ENCODE measurements at regions not wholly inside any gene's neighbourhood (a gene's known extent, or its start where the extent isn't known, plus 50 kb on each side); places are given as distances from the start of the nearest gene placed in this dataset.

GRCh38 chr21:25054689-25055088 lies 552.6 kb downstream of the MRPL39 start:
- Histone ChIP-seq H3K4me1 (ENCODE audit: control insufficient read depth, insufficient read depth, low read length, unreplicated experiment) (no peaks in the 10 kb centered on the region), H2AFZ (ENCODE audit: low read length, unreplicated experiment) (no peak overlapping the region), H3K79me2 (ENCODE audit: control insufficient read depth, insufficient read depth, low read length, unreplicated experiment) (no peaks in the 10 kb centered on the region), H3K27ac (ENCODE audit: low read depth, low read length) (no peak overlapping the region), H3K27me3 (ENCODE audit: insufficient read depth, low read length) (no peaks in the 10 kb centered on the region), H3K36me3 (ENCODE audit: insufficient read depth, low read length) (no peaks in the 10 kb centered on the region), H3K4me3 (ENCODE audit: low read depth, low read length) (no peak overlapping the region)

- no peak overlapping the region for H3K27ac ChIP-seq (ENCODE audit: low read depth, low read length)
- no peak overlapping the region for H2AFZ ChIP-seq (ENCODE audit: low read length, unreplicated experiment)
- no peaks in the 10 kb centered on the region for H3K27me3 ChIP-seq (ENCODE audit: insufficient read depth, low read length)
- H3K79me2 ChIP-seq (ENCODE audit: control insufficient read depth, insufficient read depth, low read length, unreplicated experiment) = no peaks in the 10 kb centered on the region
- no peaks in the 10 kb centered on the region for H3K4me1 ChIP-seq (ENCODE audit: control insufficient read depth, insufficient read depth, low read length, unreplicated experiment)
- no peak overlapping the region for H3K4me3 ChIP-seq (ENCODE audit: low read depth, low read length)
- no peaks in the 10 kb centered on the region for H3K36me3 ChIP-seq (ENCODE audit: insufficient read depth, low read length)
These were observed 567.6 kb downstream of the MRPL39 start for GRCh38 chr21:25039461-25040380.

- Histone ChIP-seq H3K4me3 (ENCODE audit: low read depth, low read length) (no peak overlapping the region), H3K4me1 (ENCODE audit: control insufficient read depth, insufficient read depth, low read length, unreplicated experiment) (no peaks in the 10 kb centered on the region), H3K79me2 (ENCODE audit: control insufficient read depth, insufficient read depth, low read length, unreplicated experiment) (no peaks in the 10 kb centered on the region), H3K27me3 (ENCODE audit: insufficient read depth, low read length) (no peaks in the 10 kb centered on the region), H3K27ac (ENCODE audit: low read depth, low read length) (no peak overlapping the region), H3K36me3 (ENCODE audit: insufficient read depth, low read length) (no peaks in the 10 kb centered on the region), H2AFZ (ENCODE audit: low read length, unreplicated experiment) (no peak overlapping the region)
These were observed 570.5 kb downstream of the MRPL39 start for GRCh38 chr21:25036775-25037174.

GRCh38 chr21:25031750-25032149 lies 575.5 kb downstream of the MRPL39 start:
- Histone ChIP-seq H3K4me1 (ENCODE audit: control insufficient read depth, insufficient read depth, low read length, unreplicated experiment) (no peaks in the 10 kb centered on the region), H3K27me3 (ENCODE audit: insufficient read depth, low read length) (no peaks in the 10 kb centered on the region), H3K4me3 (ENCODE audit: low read depth, low read length) (no peak overlapping the region), H2AFZ (ENCODE audit: low read length, unreplicated experiment) (no peak overlapping the region), H3K79me2 (ENCODE audit: control insufficient read depth, insufficient read depth, low read length, unreplicated experiment) (no peaks in the 10 kb centered on the region), H3K27ac (ENCODE audit: low read depth, low read length) (no peak overlapping the region), H3K36me3 (ENCODE audit: insufficient read depth, low read length) (no peaks in the 10 kb centered on the region)

- Histone ChIP-seq H2AFZ (ENCODE audit: low read length, unreplicated experiment) (no peak overlapping the region), H3K36me3 (ENCODE audit: insufficient read depth, low read length) (no peaks in the 10 kb centered on the region), H3K27me3 (ENCODE audit: insufficient read depth, low read length) (no peaks in the 10 kb centered on the region), H3K4me3 (ENCODE audit: low read depth, low read length) (no peak overlapping the region), H3K4me1 (ENCODE audit: control insufficient read depth, insufficient read depth, low read length, unreplicated experiment) (no peaks in the 10 kb centered on the region), H3K79me2 (ENCODE audit: control insufficient read depth, insufficient read depth, low read length, unreplicated experiment) (no peaks in the 10 kb centered on the region), H3K27ac (ENCODE audit: low read depth, low read length) (no peak overlapping the region)
These were observed 577.7 kb downstream of the MRPL39 start for GRCh38 chr21:25029580-25029979.

DNA sequence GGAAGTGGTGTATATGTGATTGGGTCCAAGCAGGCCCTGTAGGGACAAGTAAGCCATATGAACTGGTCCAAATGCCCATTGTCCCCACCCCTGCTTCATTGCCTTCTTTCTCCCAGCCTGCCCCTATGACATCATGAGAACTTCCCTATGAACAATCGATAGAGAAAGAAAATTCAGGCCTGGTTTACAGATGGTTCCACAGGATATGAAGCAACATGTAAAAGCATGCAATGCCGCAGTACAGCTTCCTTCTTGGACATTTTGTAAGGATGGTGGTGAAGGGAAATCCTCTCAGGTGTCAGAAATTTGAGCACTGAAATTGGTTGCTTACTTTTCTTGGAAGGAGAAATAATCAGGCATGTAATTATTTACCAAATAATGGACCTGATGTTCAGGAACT lies 581.7 kb downstream of the MRPL39 start:
- no peak overlapping the region for H2AFZ ChIP-seq (ENCODE audit: low read length, unreplicated experiment)
- H3K27me3 ChIP-seq (ENCODE audit: insufficient read depth, low read length) = no peaks in the 10 kb centered on the region
- no peaks in the 10 kb centered on the region for H3K79me2 ChIP-seq (ENCODE audit: control insufficient read depth, insufficient read depth, low read length, unreplicated experiment)
- H3K36me3 ChIP-seq (ENCODE audit: insufficient read depth, low read length) = no peaks in the 10 kb centered on the region
- no peak overlapping the region for H3K27ac ChIP-seq (ENCODE audit: low read depth, low read length)
- H3K4me1 ChIP-seq (ENCODE audit: control insufficient read depth, insufficient read depth, low read length, unreplicated experiment) = no peaks in the 10 kb centered on the region
- no peak overlapping the region for H3K4me3 ChIP-seq (ENCODE audit: low read depth, low read length)

DNA sequence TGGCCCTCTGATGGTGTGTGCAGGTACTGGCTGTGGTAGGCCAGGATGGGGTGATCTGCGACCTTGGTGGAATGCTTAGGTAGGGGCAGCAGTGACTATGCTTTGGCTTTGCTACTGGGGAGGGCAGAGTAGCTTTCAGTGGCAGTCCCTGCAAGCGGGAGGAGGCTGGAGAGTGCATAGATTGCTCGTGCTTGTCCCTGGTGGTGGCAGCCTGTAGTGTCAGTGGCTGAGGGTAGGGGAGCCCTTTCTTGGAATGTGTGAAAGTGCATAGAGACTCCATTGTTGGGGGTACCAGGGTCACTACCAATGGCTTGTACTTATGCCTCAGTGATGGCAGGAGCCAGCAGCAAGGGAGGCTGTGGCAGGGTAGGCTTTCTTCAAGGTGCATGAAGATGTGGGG lies 582.6 kb downstream of the MRPL39 start:
- Histone ChIP-seq H3K27ac (ENCODE audit: low read depth, low read length) (no peak overlapping the region), H3K4me1 (ENCODE audit: control insufficient read depth, insufficient read depth, low read length, unreplicated experiment) (no peaks in the 10 kb centered on the region), H2AFZ (ENCODE audit: low read length, unreplicated experiment) (no peak overlapping the region), H3K36me3 (ENCODE audit: insufficient read depth, low read length) (no peaks in the 10 kb centered on the region), H3K4me3 (ENCODE audit: low read depth, low read length) (no peak overlapping the region), H3K79me2 (ENCODE audit: control insufficient read depth, insufficient read depth, low read length, unreplicated experiment) (no peaks in the 10 kb centered on the region), H3K27me3 (ENCODE audit: insufficient read depth, low read length) (no peaks in the 10 kb centered on the region)

GRCh38 chr21:25005388-25005787 lies 601.9 kb downstream of the MRPL39 start:
- Histone ChIP-seq H3K4me3 (ENCODE audit: low read depth, low read length) (no peak overlapping the region), H3K36me3 (ENCODE audit: insufficient read depth, low read length) (no peaks in the 10 kb centered on the region), H2AFZ (ENCODE audit: low read length, unreplicated experiment) (no peak overlapping the region), H3K4me1 (ENCODE audit: control insufficient read depth, insufficient read depth, low read length, unreplicated experiment) (no peaks in the 10 kb centered on the region), H3K79me2 (ENCODE audit: control insufficient read depth, insufficient read depth, low read length, unreplicated experiment) (no peaks in the 10 kb centered on the region), H3K27me3 (ENCODE audit: insufficient read depth, low read length) (no peaks in the 10 kb centered on the region), H3K27ac (ENCODE audit: low read depth, low read length) (no peak overlapping the region)

- H3K79me2 ChIP-seq (ENCODE audit: control insufficient read depth, insufficient read depth, low read length, unreplicated experiment) = no peaks in the 10 kb centered on the region
- H2AFZ ChIP-seq (ENCODE audit: low read length, unreplicated experiment) = no peak overlapping the region
- no peaks in the 10 kb centered on the region for H3K4me1 ChIP-seq (ENCODE audit: control insufficient read depth, insufficient read depth, low read length, unreplicated experiment)
- H3K36me3 ChIP-seq (ENCODE audit: insufficient read depth, low read length) = no peaks in the 10 kb centered on the region
- H3K27ac ChIP-seq (ENCODE audit: low read depth, low read length) = no peak overlapping the region
- no peak overlapping the region for H3K4me3 ChIP-seq (ENCODE audit: low read depth, low read length)
- H3K27me3 ChIP-seq (ENCODE audit: insufficient read depth, low read length) = no peaks in the 10 kb centered on the region
These were observed 604.6 kb downstream of the MRPL39 start for GRCh38 chr21:25002676-25003075.

GRCh38 chr21:24995216-24995615 lies 612.1 kb downstream of the MRPL39 start:
- Histone ChIP-seq H3K27me3 (ENCODE audit: insufficient read depth, low read length) (no peaks in the 10 kb centered on the region), H3K4me1 (ENCODE audit: control insufficient read depth, insufficient read depth, low read length, unreplicated experiment) (no peaks in the 10 kb centered on the region), H3K4me3 (ENCODE audit: low read depth, low read length) (no peak overlapping the region), H3K27ac (ENCODE audit: low read depth, low read length) (no peak overlapping the region), H3K79me2 (ENCODE audit: control insufficient read depth, insufficient read depth, low read length, unreplicated experiment) (no peaks in the 10 kb centered on the region), H3K36me3 (ENCODE audit: insufficient read depth, low read length) (no peaks in the 10 kb centered on the region), H2AFZ (ENCODE audit: low read length, unreplicated experiment) (no peak overlapping the region)

GRCh38 chr21:24994717-24995116 lies 612.6 kb downstream of the MRPL39 start:
- Histone ChIP-seq H2AFZ (ENCODE audit: low read length, unreplicated experiment) (no peak overlapping the region), H3K4me1 (ENCODE audit: control insufficient read depth, insufficient read depth, low read length, unreplicated experiment) (no peaks in the 10 kb centered on the region), H3K27me3 (ENCODE audit: insufficient read depth, low read length) (no peaks in the 10 kb centered on the region), H3K27ac (ENCODE audit: low read depth, low read length) (no peak overlapping the region), H3K36me3 (ENCODE audit: insufficient read depth, low read length) (no peaks in the 10 kb centered on the region), H3K4me3 (ENCODE audit: low read depth, low read length) (no peak overlapping the region), H3K79me2 (ENCODE audit: control insufficient read depth, insufficient read depth, low read length, unreplicated experiment) (no peaks in the 10 kb centered on the region)

Measured in ACC112 (cell line).